HL-60 (cell line): ENCODE measurements at regions not wholly inside any gene's neighbourhood (a gene's known extent, or its start where the extent isn't known, plus 50 kb on each side); places are given as distances from the start of the nearest gene placed in this dataset.

Experiments used
- GABPA ChIP-seq: IDR thresholded peaks from 2 replicates; pipeline ENCODE4 v1.6.1; 2012; ENCODE audit warnings: low read depth
- TF ChIP-seq, protein P1 (sequence below): IDR thresholded peaks from one replicate; pipeline ENCODE4 v1.5.1; 2011; ENCODE audit warnings: low read length, control low read depth, inconsistent platforms; ENCODE audit not compliant: insufficient read depth
- TF ChIP-seq, protein P2 (sequence below): IDR thresholded peaks from 2 replicates; pipeline ENCODE4 v1.6.1; 2012; ENCODE audit warnings: low read depth; ENCODE audit not compliant: insufficient replicate concordance

DNA sequence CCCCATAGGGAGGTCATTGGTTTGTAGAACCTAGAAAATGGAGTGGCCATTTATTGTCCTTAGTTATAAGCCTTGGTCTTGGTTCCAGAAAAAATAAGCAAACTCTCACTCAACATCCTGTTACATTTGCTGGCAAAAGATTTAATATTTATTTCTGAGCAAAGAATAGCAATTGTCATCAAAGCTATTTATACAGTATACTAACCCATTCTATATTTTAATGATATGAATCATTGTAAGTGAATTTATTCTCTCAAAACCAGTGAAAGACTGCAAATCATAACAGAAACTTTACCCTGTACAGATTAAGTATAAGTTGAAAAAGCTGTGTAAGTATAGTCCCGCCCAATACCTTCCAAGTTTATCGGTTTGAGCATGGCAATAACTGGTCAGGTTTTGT lies 364.4 kb downstream of the CD109 start:
- TF ChIP-seq, protein P1, sequence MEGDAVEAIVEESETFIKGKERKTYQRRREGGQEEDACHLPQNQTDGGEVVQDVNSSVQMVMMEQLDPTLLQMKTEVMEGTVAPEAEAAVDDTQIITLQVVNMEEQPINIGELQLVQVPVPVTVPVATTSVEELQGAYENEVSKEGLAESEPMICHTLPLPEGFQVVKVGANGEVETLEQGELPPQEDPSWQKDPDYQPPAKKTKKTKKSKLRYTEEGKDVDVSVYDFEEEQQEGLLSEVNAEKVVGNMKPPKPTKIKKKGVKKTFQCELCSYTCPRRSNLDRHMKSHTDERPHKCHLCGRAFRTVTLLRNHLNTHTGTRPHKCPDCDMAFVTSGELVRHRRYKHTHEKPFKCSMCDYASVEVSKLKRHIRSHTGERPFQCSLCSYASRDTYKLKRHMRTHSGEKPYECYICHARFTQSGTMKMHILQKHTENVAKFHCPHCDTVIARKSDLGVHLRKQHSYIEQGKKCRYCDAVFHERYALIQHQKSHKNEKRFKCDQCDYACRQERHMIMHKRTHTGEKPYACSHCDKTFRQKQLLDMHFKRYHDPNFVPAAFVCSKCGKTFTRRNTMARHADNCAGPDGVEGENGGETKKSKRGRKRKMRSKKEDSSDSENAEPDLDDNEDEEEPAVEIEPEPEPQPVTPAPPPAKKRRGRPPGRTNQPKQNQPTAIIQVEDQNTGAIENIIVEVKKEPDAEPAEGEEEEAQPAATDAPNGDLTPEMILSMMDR = no peak
- TF ChIP-seq, protein P2, sequence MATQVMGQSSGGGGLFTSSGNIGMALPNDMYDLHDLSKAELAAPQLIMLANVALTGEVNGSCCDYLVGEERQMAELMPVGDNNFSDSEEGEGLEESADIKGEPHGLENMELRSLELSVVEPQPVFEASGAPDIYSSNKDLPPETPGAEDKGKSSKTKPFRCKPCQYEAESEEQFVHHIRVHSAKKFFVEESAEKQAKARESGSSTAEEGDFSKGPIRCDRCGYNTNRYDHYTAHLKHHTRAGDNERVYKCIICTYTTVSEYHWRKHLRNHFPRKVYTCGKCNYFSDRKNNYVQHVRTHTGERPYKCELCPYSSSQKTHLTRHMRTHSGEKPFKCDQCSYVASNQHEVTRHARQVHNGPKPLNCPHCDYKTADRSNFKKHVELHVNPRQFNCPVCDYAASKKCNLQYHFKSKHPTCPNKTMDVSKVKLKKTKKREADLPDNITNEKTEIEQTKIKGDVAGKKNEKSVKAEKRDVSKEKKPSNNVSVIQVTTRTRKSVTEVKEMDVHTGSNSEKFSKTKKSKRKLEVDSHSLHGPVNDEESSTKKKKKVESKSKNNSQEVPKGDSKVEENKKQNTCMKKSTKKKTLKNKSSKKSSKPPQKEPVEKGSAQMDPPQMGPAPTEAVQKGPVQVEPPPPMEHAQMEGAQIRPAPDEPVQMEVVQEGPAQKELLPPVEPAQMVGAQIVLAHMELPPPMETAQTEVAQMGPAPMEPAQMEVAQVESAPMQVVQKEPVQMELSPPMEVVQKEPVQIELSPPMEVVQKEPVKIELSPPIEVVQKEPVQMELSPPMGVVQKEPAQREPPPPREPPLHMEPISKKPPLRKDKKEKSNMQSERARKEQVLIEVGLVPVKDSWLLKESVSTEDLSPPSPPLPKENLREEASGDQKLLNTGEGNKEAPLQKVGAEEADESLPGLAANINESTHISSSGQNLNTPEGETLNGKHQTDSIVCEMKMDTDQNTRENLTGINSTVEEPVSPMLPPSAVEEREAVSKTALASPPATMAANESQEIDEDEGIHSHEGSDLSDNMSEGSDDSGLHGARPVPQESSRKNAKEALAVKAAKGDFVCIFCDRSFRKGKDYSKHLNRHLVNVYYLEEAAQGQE = no peak
- no peak for TF ChIP-seq GABPA
